Heart right ventricle (tissue), 16 donors: ENCODE measurements at regions not wholly inside any gene's neighbourhood (a gene's known extent, or its start where the extent isn't known, plus 50 kb on each side); places are given as distances from the start of the nearest gene placed in this dataset.

Experiments
- ATAC-seq, 8 donors: fragments of 200-7000 bp; cut with Tn5 transposase; one replicate each; pipeline ENCODE4 v1.9.1; 2020; ENCODE audit warnings: mild to moderate bottlenecking in 8 of 8, moderate library complexity in 8 of 8, moderate number of reproducible peaks in 1 of 8
- DNase-seq, 2 donors: peaks; one replicate each; pipeline ENCODE4 v3.0.0-alpha.2; 2020
- H3K27ac ChIP-seq, 10 donors: fragments of 200-600 bp; sonication (generic) in 2 of 10; one replicate each; pipeline versions ENCODE4 v1.5.0 to v1.8.0; 2020 to 2022; ENCODE audit warnings: mild to moderate bottlenecking in 3 of 10
- H3K27me3 ChIP-seq, 7 donors: fragments of 200-600 bp; one replicate each; pipeline ENCODE4 v1.8.0; 2021 to 2022; ENCODE audit warnings: mild to moderate bottlenecking in 2 of 7
- H3K36me3 ChIP-seq, 9 donors: fragments of 200-600 bp; sonication (generic) in 1 of 9; one replicate each; pipeline versions ENCODE4 v1.5.0 to v1.8.0; 2020 to 2022; ENCODE audit warnings: mild to moderate bottlenecking in 2 of 9
- H3K4me1 ChIP-seq, 9 donors: fragments of 200-600 bp; sonication (generic) in 1 of 9; one replicate each; pipeline versions ENCODE4 v1.5.0 to v1.8.0; 2020 to 2022; ENCODE audit warnings: mild to moderate bottlenecking in 4 of 9
- H3K4me3 ChIP-seq, 10 donors: fragments of 200-600 bp; sonication (generic) in 2 of 10; one replicate each; pipeline versions ENCODE4 v1.5.0 to v1.8.0; 2020 to 2022; ENCODE audit warnings: mild to moderate bottlenecking in 7 of 10, moderate library complexity in 2 of 10
- H3K9me3 ChIP-seq, 11 donors: fragments of 200-600 bp in 10 of 11; sonication (generic) in 2 of 11; one replicate each; pipeline versions ENCODE4 v1.5.0 to v1.8.0; 2013 to 2022; ENCODE audit warnings: mild to moderate bottlenecking in 2 of 11, control low read depth in 1 of 11, moderate library complexity in 1 of 11
- CTCF ChIP-seq, 9 donors: fragments of 200-600 bp; sonication (generic) in 2 of 9; IDR thresholded peaks; one replicate each; pipeline versions ENCODE4 v1.5.0 to v1.8.0; 2021 to 2022; ENCODE audit warnings: antibody characterized with exemption in 9 of 9, mild to moderate bottlenecking in 5 of 9, moderate library complexity in 1 of 9
- WGBS, 2 donors: extraction: QIAGEN DNeasy Blood & Tissue Kit; methylation state at CpG; one replicate each; pipeline ENCODE4 v1.1.7; 2013; ENCODE audit warnings: inconsistent platforms in 1 of 2; 5-methylcytosine and 5-hydroxymethylcytosine counted together
- intact Hi-C, 10 donors: fragments of 100-400 bp; cut with DNase I; formaldehyde crosslinking; loops; one replicate each; pipeline versions ENCODE4 v1.11.1 to v1.14.2; 2022
- donor health status: Arrhythmogenic right ventricular cardiomyopathy.
- donor health status: ischemic (EF 13 %, LVEDD 7.1; RV severe dilation, severe dysfunction).
- donor health status: healthy with polysubstance abuse.
- donor health status: DM: no; HTN: yes; CAD: no.
- donor health status: DM: no; HTN: no; CAD: no.
- donor health status: ischemic (EF 25% LVEDD 6.9; RV normal size, moderate dysfunction).
- donor health status: ischemic (EF 25% LVEDD 5.7; RV mildly dilated, moderate dysfunction).
- donor health status: healthy.
- donor health status: DM: yes; HTN: yes; CAD: no.
- donor health status: Ischemic cardiomyopathy.
- donor health status: ischemic (EF 35%, LVEDD 5.7; RV mildly dilated, moderate dysfunction).
- donor health status: nonischemic (EF 11% LVEDD 7.7; RV severe dilation, severe dysfunction).
- donor health status: DM: yes; HTN: yes; CAD: no.
- donor health status: PGD.
- donor health status: ischemic (EF 29% LVEDD 5.4; RV normal size, mild dysfunction).
- donor health status: nonischemic (EF 23%, LVEDD 6.1; RV moderate dilation, normal function).

GRCh38 chr2:181172676-181173075 lies 192.3 kb downstream of the UBE2E3 start:
- 90 to 91% methylated on average over 3 of the region's 3 CpGs for WGBS, 2 donors
- Histone ChIP-seq H3K4me3 (no peak overlapping the region), H3K27me3 (no peaks in the 10 kb centered on the region), H3K9me3 (peaks cover 0 to 4% (median 0%) of the 10 kb centered on the region in 11 donors), H3K36me3 (no peaks in the 10 kb centered on the region), H3K4me1 (no peaks in the 10 kb centered on the region), H3K27ac (no peak overlapping the region)
- ATAC-seq (no peak), DNase-seq (no peak)
- no peak for TF ChIP-seq CTCF (IDR thresholded peaks at IDR 0.05)
- intact Hi-C loops = no loop called here

DNA sequence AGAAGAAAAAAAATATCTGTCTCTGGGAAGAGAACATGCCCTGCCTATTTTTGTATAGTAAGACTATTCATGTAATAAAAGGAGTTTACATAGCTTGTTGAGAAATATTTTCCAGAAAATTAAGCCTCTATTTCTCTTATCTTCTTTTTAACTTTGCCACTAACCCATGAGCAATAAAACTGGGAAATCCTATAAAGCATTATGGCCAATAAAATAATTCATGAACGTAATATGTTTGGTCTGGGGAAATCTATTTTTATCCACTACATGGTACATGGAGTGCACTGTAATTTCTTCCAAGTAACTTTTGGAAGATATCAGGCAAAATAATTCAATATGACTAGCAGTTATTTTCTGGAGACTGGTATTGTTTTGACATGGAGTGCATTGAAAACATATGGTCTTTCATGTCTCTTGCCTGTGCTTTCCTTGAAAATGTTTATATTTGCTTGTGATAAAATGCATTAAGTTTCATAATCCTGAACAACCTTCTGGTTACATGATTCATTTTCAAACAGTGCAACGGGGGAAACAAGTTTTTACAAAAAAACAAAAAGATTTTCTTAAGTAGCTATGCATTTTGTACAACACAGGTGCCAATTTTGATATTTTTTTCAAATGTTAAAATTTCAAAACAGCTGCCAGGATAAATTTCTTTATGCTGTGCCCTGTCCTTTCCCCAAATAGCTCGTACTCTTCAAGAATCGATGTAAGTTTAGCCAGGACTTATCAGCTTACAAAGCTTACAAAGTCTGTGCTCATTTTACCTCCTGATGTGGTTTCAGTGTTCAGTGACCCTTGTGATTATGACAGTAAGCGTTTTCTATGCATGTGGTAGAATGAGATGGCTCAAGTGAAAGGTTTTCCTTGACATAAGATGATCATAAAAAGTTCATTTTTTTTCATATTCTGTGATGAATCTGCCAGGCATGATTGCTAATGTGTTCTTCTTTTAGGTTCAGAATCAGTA lies 194.5 kb downstream of the UBE2E3 start:
- ATAC-seq (no peak), DNase-seq (no peak)
- Histone ChIP-seq H3K27ac (no peak overlapping the region), H3K4me3 (no peak overlapping the region), H3K36me3 (no peaks in the 10 kb centered on the region), H3K4me1 (no peaks in the 10 kb centered on the region), H3K9me3 (no peaks in the 10 kb centered on the region), H3K27me3 (no peaks in the 10 kb centered on the region)
- TF ChIP-seq CTCF (IDR thresholded peaks at IDR 0.05) = no peak
- intact Hi-C loops = no loop called here
- WGBS, 2 donors = 40 to 63% methylated on average over 5 of the region's 5 CpGs

DNA sequence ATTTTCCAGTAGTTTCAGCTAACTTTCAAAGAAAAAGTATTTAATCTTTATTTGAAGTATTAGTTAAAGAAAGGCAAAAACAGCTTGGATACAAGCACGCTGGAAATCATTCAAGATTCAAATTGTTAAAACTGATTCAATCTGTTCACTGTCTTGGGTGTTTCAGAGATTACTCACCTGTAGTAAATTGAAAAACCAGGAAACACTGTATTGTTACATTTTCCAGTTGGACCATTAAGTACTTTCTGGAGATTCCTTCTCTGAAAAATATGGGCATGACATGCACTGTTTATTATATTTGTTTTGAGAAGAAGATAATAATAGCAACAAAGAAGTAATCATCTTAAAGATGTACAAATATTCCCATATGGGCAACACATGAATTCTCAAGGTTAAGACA lies 196.1 kb downstream of the UBE2E3 start:
- H3K4me1 ChIP-seq = no peaks in the 10 kb centered on the region
- no peak for DNase-seq
- intact Hi-C loops = no loop called here
- no peaks in the 10 kb centered on the region for H3K9me3 ChIP-seq
- no peak overlapping the region for H3K4me3 ChIP-seq
- no peak overlapping the region for H3K27ac ChIP-seq
- H3K27me3 ChIP-seq = no peaks in the 10 kb centered on the region
- TF ChIP-seq CTCF (IDR thresholded peaks at IDR 0.05) = no peak
- WGBS, 2 donors = 80 to 88% methylated on average over 1 of the region's 1 CpG
- ATAC-seq = no peak
- no peaks in the 10 kb centered on the region for H3K36me3 ChIP-seq

DNA sequence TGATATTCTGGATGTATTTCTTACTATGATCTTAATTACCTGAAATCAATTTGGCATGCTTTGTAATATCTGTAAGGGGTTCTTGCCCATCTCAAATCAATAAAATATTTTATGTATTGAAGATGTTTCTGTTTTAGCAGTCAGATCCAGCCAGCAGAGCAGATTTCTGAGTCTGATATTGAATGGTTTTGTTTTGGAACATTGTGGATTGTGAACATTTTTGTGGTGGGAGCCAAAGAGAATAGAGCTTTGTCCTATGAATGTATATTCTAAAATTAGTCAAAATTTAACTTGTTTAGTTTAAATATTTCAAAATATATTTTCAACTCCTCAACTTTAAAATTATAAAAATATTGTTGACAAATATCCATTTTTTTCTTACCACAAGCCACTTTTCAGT lies 197.0 kb downstream of the UBE2E3 start:
- Histone ChIP-seq H3K36me3 (no peaks in the 10 kb centered on the region), H3K4me3 (no peak overlapping the region), H3K27ac (no peak overlapping the region), H3K4me1 (no peaks in the 10 kb centered on the region), H3K27me3 (no peaks in the 10 kb centered on the region), H3K9me3 (no peaks in the 10 kb centered on the region)
- no peak for DNase-seq
- no peak for ATAC-seq
- intact Hi-C loops = no loop called here
- no peak for TF ChIP-seq CTCF (IDR thresholded peaks at IDR 0.05)
